Mammary epithelial cell (primary cell): ENCODE measurements at regions not wholly inside any gene's neighbourhood (a gene's known extent, or its start where the extent isn't known, plus 50 kb on each side); places are given as distances from the start of the nearest gene placed in this dataset.

Experiments used
- EZH2 ChIP-seq: IDR thresholded peaks from 2 replicates; pipeline ENCODE4 v1.6.1; 2012; ENCODE audit warnings: low read length, inconsistent platforms, borderline replicate concordance
- TF ChIP-seq, protein P1 (sequence below), 2 donors: IDR thresholded peaks in 1 of 2; conservative IDR thresholded peaks in 1 of 2; 2 replicates each; pipeline ENCODE4 v1.5.1; 2011 to 2012; ENCODE audit warnings: inconsistent platforms in 2 of 2, low read length in 2 of 2, mild to moderate bottlenecking in 2 of 2, control low read depth in 1 of 2, low read depth in 1 of 2; ENCODE audit not compliant: insufficient read depth in 1 of 2; ENCODE audit errors: extremely low read depth in 1 of 2

DNA sequence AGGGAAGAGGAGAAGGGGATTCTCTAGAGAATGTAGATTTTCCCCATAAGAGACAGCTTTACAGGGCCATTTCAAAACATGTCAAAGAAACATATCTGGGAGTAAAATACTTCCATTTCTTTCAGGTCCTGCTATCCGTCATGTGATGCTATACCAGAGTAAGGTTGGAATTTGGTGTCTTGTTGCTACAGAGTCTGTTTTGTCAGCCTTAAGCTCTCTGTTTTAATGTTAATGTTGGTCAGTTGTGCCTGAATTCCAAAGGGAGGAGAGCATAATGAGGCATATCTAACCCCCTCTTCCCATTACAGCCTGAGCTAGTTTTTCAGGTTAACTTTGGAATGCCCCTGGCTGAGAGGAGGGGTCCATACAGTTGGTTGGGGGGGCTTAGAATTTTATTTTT lies 94.7 kb upstream of the CCDC71L start:
- TF ChIP-seq, protein P1, sequence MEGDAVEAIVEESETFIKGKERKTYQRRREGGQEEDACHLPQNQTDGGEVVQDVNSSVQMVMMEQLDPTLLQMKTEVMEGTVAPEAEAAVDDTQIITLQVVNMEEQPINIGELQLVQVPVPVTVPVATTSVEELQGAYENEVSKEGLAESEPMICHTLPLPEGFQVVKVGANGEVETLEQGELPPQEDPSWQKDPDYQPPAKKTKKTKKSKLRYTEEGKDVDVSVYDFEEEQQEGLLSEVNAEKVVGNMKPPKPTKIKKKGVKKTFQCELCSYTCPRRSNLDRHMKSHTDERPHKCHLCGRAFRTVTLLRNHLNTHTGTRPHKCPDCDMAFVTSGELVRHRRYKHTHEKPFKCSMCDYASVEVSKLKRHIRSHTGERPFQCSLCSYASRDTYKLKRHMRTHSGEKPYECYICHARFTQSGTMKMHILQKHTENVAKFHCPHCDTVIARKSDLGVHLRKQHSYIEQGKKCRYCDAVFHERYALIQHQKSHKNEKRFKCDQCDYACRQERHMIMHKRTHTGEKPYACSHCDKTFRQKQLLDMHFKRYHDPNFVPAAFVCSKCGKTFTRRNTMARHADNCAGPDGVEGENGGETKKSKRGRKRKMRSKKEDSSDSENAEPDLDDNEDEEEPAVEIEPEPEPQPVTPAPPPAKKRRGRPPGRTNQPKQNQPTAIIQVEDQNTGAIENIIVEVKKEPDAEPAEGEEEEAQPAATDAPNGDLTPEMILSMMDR (conservative IDR thresholded peaks at IDR 0.05 in 1 of 2, IDR thresholded peaks at IDR 0.05 in 1 of 2; ENCODE audit: extremely low read depth in 1 of 2, insufficient read depth in 1 of 2, low read depth in 1 of 2, low read length in 2 of 2) = no peak
- TF ChIP-seq EZH2 = no peak
